ENCODE measurements at regions not wholly inside any gene's neighbourhood (a gene's known extent, or its start where the extent isn't known, plus 50 kb on each side); places are given as distances from the start of the nearest gene placed in this dataset.

- Histone ChIP-seq H3K4me3 (no peak overlapping the region), H3K27ac (no peak overlapping the region), H3K4me1 (no peaks in the 10 kb centered on the region), H3K9me3 (no peaks in the 10 kb centered on the region), H3K27me3 (no peaks in the 10 kb centered on the region), H3K36me3 (no peaks in the 10 kb centered on the region)
- ATAC-seq (no peak), FAIRE-seq (no peak), DNase-seq (no peak)
- no peak for TF ChIP-seq CTCF (IDR thresholded peaks at IDR 0.05)
- intact Hi-C loops (cut with DNase I), result no loop called here
- WGBS, 2 donors, result 76 to 78% methylated on average over 4 of the region's 4 CpGs
Observed at GRCh38 chr17:63381101-63381729, 64.9 kb downstream of the CYB561 start.

GRCh38 chr17:63382136-63382535 lies 64.0 kb downstream of the CYB561 start:
- Histone ChIP-seq H3K27ac (no peak overlapping the region), H3K4me1 (no peaks in the 10 kb centered on the region), H3K4me3 (no peak overlapping the region), H3K27me3 (no peaks in the 10 kb centered on the region), H3K36me3 (no peaks in the 10 kb centered on the region), H3K9me3 (no peaks in the 10 kb centered on the region)
- intact Hi-C loops (cut with DNase I), result no loop called here
- FAIRE-seq (no peak), ATAC-seq (no peak), DNase-seq (no peak)
- WGBS, 2 donors, result 87 to 94% methylated on average over 2 of the region's 2 CpGs
- no peak for TF ChIP-seq CTCF (IDR thresholded peaks at IDR 0.05)
